PFSK-1 (cell line): ENCODE measurements at regions not wholly inside any gene's neighbourhood (a gene's known extent, or its start where the extent isn't known, plus 50 kb on each side); places are given as distances from the start of the nearest gene placed in this dataset.

Experiments used
- FOXP2 ChIP-seq: optimal IDR thresholded peaks from 2 replicates; pipeline ENCODE3; 2011; ENCODE audit warnings: borderline replicate concordance, control low read depth, inconsistent platforms; ENCODE audit not compliant: insufficient read depth; ENCODE audit errors: extremely low read length, extremely low read depth
- POLR2AphosphoS5 ChIP-seq: IDR thresholded peaks from 2 replicates; pipeline ENCODE4 v1.6.1; 2012; ENCODE audit warnings: low read depth, mild to moderate bottlenecking, control low read depth, low read length, moderate library complexity
- SIN3A ChIP-seq: IDR thresholded peaks from 2 replicates; pipeline ENCODE4 v1.6.1; 2012; ENCODE audit warnings: mild to moderate bottlenecking, low read length, moderate library complexity, borderline replicate concordance; ENCODE audit not compliant: insufficient read depth
- TAF1 ChIP-seq: IDR thresholded peaks from 2 replicates; pipeline ENCODE4 v1.6.1; 2012; ENCODE audit warnings: low read length, control low read depth, borderline replicate concordance; ENCODE audit not compliant: insufficient read depth
- TF ChIP-seq, protein P1 (sequence below), 2 experiments: IDR thresholded peaks; 2 replicates each; pipeline versions ENCODE4 v1.6.1 to v1.8.0; 2011 to 2012; ENCODE audit warnings: low read depth in 2 of 2, low read length in 2 of 2, control low read depth in 1 of 2, inconsistent platforms in 1 of 2, mild to moderate bottlenecking in 1 of 2, moderate library complexity in 1 of 2; ENCODE audit not compliant: insufficient read depth in 1 of 2

- TF ChIP-seq TAF1 (no peak), POLR2AphosphoS5 (no peak), FOXP2 (no peak), SIN3A (no peak)
- TF ChIP-seq, protein P1, sequence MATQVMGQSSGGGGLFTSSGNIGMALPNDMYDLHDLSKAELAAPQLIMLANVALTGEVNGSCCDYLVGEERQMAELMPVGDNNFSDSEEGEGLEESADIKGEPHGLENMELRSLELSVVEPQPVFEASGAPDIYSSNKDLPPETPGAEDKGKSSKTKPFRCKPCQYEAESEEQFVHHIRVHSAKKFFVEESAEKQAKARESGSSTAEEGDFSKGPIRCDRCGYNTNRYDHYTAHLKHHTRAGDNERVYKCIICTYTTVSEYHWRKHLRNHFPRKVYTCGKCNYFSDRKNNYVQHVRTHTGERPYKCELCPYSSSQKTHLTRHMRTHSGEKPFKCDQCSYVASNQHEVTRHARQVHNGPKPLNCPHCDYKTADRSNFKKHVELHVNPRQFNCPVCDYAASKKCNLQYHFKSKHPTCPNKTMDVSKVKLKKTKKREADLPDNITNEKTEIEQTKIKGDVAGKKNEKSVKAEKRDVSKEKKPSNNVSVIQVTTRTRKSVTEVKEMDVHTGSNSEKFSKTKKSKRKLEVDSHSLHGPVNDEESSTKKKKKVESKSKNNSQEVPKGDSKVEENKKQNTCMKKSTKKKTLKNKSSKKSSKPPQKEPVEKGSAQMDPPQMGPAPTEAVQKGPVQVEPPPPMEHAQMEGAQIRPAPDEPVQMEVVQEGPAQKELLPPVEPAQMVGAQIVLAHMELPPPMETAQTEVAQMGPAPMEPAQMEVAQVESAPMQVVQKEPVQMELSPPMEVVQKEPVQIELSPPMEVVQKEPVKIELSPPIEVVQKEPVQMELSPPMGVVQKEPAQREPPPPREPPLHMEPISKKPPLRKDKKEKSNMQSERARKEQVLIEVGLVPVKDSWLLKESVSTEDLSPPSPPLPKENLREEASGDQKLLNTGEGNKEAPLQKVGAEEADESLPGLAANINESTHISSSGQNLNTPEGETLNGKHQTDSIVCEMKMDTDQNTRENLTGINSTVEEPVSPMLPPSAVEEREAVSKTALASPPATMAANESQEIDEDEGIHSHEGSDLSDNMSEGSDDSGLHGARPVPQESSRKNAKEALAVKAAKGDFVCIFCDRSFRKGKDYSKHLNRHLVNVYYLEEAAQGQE (IDR thresholded peaks at IDR 0.05; ENCODE audit: insufficient read depth in 1 of 2, low read depth in 2 of 2, low read length in 2 of 2): no peak
Observed at GRCh38 chr4:137997496-137997895, 244.7 kb downstream of the SLC7A11 start.

DNA sequence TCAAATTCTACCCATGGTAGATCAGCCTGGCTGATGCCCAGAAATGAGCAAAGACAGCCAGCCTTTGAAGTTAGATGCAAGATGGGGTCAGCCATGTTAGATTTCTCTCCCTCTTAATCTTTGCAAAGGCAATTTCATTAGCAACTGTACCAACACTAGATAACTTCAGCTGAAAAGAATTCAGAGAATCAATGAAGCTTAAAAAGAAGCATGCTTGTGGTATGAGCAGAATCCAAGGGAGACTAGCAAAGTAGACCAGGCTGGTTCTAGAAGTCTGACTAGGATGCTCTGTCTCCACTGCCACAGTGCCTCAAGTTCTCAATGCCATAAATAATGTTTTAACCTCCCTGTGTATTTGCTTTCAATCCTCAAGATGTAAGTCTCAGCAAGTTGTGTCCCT is 247.3 kb downstream of the SLC7A11 start:
- TF ChIP-seq FOXP2 (no peak), SIN3A (no peak), POLR2AphosphoS5 (no peak), TAF1 (no peak)
- TF ChIP-seq, protein P1 (IDR thresholded peaks at IDR 0.05; ENCODE audit: insufficient read depth in 1 of 2, low read depth in 2 of 2, low read length in 2 of 2): no peak

DNA sequence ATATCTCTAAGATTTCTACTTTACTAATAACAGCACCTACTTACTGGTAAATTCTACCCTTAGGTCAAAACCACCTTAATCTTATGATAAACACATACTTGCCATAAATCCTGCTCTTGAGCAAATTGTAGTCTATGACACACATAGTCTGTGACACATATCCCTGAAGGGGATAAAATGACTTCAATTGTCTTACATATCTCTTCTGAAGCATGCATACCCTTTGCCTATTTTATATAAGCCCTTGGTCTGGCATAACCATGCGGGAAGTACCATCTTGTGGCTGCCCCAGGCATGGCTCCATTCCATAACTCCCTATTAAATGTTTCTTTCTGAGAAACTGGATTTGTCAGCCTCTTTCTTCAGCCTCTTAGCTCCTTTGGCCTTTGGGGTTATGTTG is 248.9 kb downstream of the SLC7A11 start:
- no peak for TF ChIP-seq TAF1
- TF ChIP-seq POLR2AphosphoS5: no peak
- no peak for TF ChIP-seq FOXP2
- TF ChIP-seq, protein P1 (IDR thresholded peaks at IDR 0.05; ENCODE audit: insufficient read depth in 1 of 2, low read depth in 2 of 2, low read length in 2 of 2): no peak
- no peak for TF ChIP-seq SIN3A

- TF ChIP-seq TAF1 (no peak), SIN3A (no peak), FOXP2 (no peak), POLR2AphosphoS5 (no peak)
- TF ChIP-seq, protein P1 (IDR thresholded peaks at IDR 0.05; ENCODE audit: insufficient read depth in 1 of 2, low read depth in 2 of 2, low read length in 2 of 2): no peak
Observed at GRCh38 chr4:137981277-137981676, 260.9 kb downstream of the SLC7A11 start.

DNA sequence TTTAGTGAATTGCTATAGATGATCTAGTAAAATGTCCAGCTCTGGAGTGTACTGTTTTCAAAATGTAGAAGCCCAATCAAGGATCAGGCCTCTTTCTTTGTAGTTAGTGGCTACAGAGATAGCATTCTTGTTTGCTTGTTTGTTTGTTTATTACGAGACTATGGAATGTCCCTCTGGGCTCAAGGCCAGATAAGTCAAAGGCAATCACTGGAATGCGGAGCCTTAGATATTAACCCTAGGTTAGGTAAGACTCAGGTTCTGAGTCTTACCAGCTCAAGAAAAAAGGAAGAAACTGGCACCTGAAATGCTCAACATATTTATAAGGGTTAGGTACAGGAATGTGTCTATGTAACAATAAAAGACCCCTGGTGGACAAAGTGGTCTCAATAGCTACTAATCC is 261.5 kb downstream of the SLC7A11 start:
- no peak for TF ChIP-seq FOXP2
- no peak for TF ChIP-seq TAF1
- TF ChIP-seq, protein P1 (IDR thresholded peaks at IDR 0.05; ENCODE audit: insufficient read depth in 1 of 2, low read depth in 2 of 2, low read length in 2 of 2): no peak
- no peak for TF ChIP-seq SIN3A
- no peak for TF ChIP-seq POLR2AphosphoS5
